HG03521 (cell line): ENCODE measurements at regions not wholly inside any gene's neighbourhood (a gene's known extent, or its start where the extent isn't known, plus 50 kb on each side); places are given as distances from the start of the nearest gene placed in this dataset.

Source experiments
- ATAC-seq: cut with Tn5 transposase; IDR thresholded peaks from one replicate; pipeline ENCODE4 v1.9.1; 2021; ENCODE audit warnings: mild to moderate bottlenecking, moderate library complexity; ENCODE audit not compliant: unreplicated experiment

GRCh38 chr7:116445447-116446211, 53.9 kb upstream of the CAV2 start:
- ATAC-seq, result no peak

- no peak for ATAC-seq
These were observed 53.2 kb upstream of the CAV2 start for GRCh38 chr7:116446212-116446855.

- ATAC-seq, result no peak
These were observed 52.1 kb upstream of the CAV2 start for GRCh38 chr7:116447436-116447835.

GRCh38 chr7:116447966-116448839, 51.3 kb upstream of the CAV2 start:
- no peak for ATAC-seq

- ATAC-seq, result no peak
These were observed 50.1 kb upstream of the CAV2 start for GRCh38 chr7:116449441-116449840.
